WTC11 (cell line): ENCODE measurements at regions not wholly inside any gene's neighbourhood (a gene's known extent, or its start where the extent isn't known, plus 50 kb on each side); places are given as distances from the start of the nearest gene placed in this dataset.

Source experiments
- ATAC-seq: fragments of 200-7000 bp; cut with Tn5 transposase; 2 replicates; pipeline ENCODE4 v1.10.0; 2021; ENCODE audit warnings: mild to moderate bottlenecking, moderate library complexity
- CTCF ChIA-PET: fragments of 300-600 bp; sonication (Branson Sonifier 250); formaldehyde crosslinking; loops from one replicate; lab custom pipeline; 2021; ENCODE audit warnings: antibody characterized with exemption; lab: Charles Lee
- POLR2A ChIA-PET: fragments of 350-600 bp; sonication (Branson Sonifier 250); formaldehyde crosslinking; loops from one replicate; lab custom pipeline; 2021; ENCODE audit warnings: antibody characterized with exemption; lab: Charles Lee
- DNase-seq: peaks from one replicate; pipeline ENCODE4 v3.0.0; 2021; ENCODE audit warnings: low spot score
- H3K27ac Mint-ChIP-seq: 2 replicates; pipeline ENCODE4 v1.8.0; 2021; ENCODE audit warnings: mixed read lengths
- H3K27me3 Mint-ChIP-seq: 2 replicates; pipeline ENCODE4 v1.8.0; 2021; ENCODE audit warnings: low read depth, mild to moderate bottlenecking, moderate library complexity, mixed read lengths
- H3K36me3 Mint-ChIP-seq: 2 replicates; pipeline ENCODE4 v1.8.0; 2021; ENCODE audit warnings: mixed read lengths
- H3K4me1 Mint-ChIP-seq: 2 replicates; pipeline ENCODE4 v1.8.0; 2022; ENCODE audit warnings: mixed read lengths
- H3K4me3 Mint-ChIP-seq: 2 replicates; pipeline ENCODE4 v1.8.0; 2021; ENCODE audit warnings: mild to moderate bottlenecking, moderate library complexity, mixed read lengths
- H3K9me3 Mint-ChIP-seq: 2 replicates; pipeline ENCODE4 v1.8.0; 2021; ENCODE audit warnings: mixed read lengths
- ATF1 ChIP-seq: sonication (generic); formaldehyde crosslinking; IDR thresholded peaks from 2 replicates; pipeline ENCODE4 v1.8.1; 2023; ENCODE audit warnings: mild to moderate bottlenecking, moderate library complexity, missing genetic modification reagents
- CBFB ChIP-seq: sonication (generic); formaldehyde crosslinking; IDR thresholded peaks from 2 replicates; pipeline ENCODE4 v1.8.1; 2022; ENCODE audit warnings: mild to moderate bottlenecking, low read depth, missing genetic modification reagents
- CDX4 ChIP-seq: fragments of 250-450 bp; sonication (Bioruptor Pico); IDR thresholded peaks from 2 replicates; pipeline ENCODE4 v1.9.0; 2021; ENCODE audit warnings: moderate library complexity, mild to moderate bottlenecking, inconsistent platforms, borderline replicate concordance
- ELF4 ChIP-seq: sonication (generic); formaldehyde crosslinking; IDR thresholded peaks from 2 replicates; pipeline ENCODE4 v1.8.1; 2022; ENCODE audit warnings: low read depth, mild to moderate bottlenecking, moderate library complexity, missing genetic modification reagents
- GABPB1 ChIP-seq: sonication (generic); formaldehyde crosslinking; IDR thresholded peaks from 2 replicates; pipeline ENCODE4 v1.8.1; 2023; ENCODE audit warnings: mild to moderate bottlenecking, missing genetic modification reagents
- IRF1 ChIP-seq: sonication (generic); formaldehyde crosslinking; IDR thresholded peaks from 2 replicates; pipeline ENCODE4 v1.8.0; 2023; ENCODE audit warnings: missing genetic modification reagents
- IRF2 ChIP-seq: sonication (generic); formaldehyde crosslinking; IDR thresholded peaks from 2 replicates; pipeline ENCODE4 v1.8.0; 2022; ENCODE audit warnings: low read depth, missing genetic modification reagents, borderline replicate concordance
- OVOL2 ChIP-seq: fragments of 250-450 bp; sonication (Bioruptor Pico); IDR thresholded peaks from 2 replicates; pipeline ENCODE4 v1.9.0; 2021; ENCODE audit warnings: mild to moderate bottlenecking, borderline replicate concordance
- PREB ChIP-seq: sonication (generic); formaldehyde crosslinking; IDR thresholded peaks from 2 replicates; pipeline ENCODE4 v1.8.1; 2022; ENCODE audit warnings: mild to moderate bottlenecking, missing genetic modification reagents, moderate library complexity, borderline replicate concordance
- PRRX2 ChIP-seq: fragments of 250-450 bp; sonication (Bioruptor Pico); IDR thresholded peaks from 2 replicates; pipeline ENCODE4 v1.8.0; 2021; ENCODE audit warnings: mild to moderate bottlenecking
- RORB ChIP-seq: fragments of 250-450 bp; sonication (Bioruptor Pico); IDR thresholded peaks from 2 replicates; pipeline ENCODE4 v1.9.0; 2021; ENCODE audit warnings: mild to moderate bottlenecking
- SMAD4 ChIP-seq: sonication (generic); formaldehyde crosslinking; IDR thresholded peaks from 2 replicates; pipeline ENCODE4 v1.8.0; 2022; ENCODE audit warnings: mild to moderate bottlenecking, missing genetic modification reagents
- SP1 ChIP-seq: sonication (generic); formaldehyde crosslinking; conservative IDR thresholded peaks from 2 replicates; pipeline ENCODE4 v1.8.1; 2022; ENCODE audit warnings: missing genetic modification reagents
- ZNF121 ChIP-seq: sonication (generic); formaldehyde crosslinking; IDR thresholded peaks from 2 replicates; pipeline ENCODE4 v1.8.0; 2023; ENCODE audit warnings: missing genetic modification reagents
- ZNF138 ChIP-seq: sonication (generic); formaldehyde crosslinking; conservative IDR thresholded peaks from 2 replicates; pipeline ENCODE4 v1.8.1; 2022; ENCODE audit warnings: mild to moderate bottlenecking, moderate library complexity, missing genetic modification reagents
- ZNF317 ChIP-seq: sonication (generic); formaldehyde crosslinking; IDR thresholded peaks from 2 replicates; pipeline ENCODE4 v1.8.1; 2023; ENCODE audit warnings: low read depth, mild to moderate bottlenecking, moderate library complexity, missing genetic modification reagents, borderline replicate concordance
- ZNF396 ChIP-seq: fragments of 250-450 bp; sonication (Bioruptor Pico); IDR thresholded peaks from 2 replicates; pipeline ENCODE4 v1.8.0; 2021; ENCODE audit warnings: mild to moderate bottlenecking, moderate library complexity, borderline replicate concordance
- ZNF416 ChIP-seq: fragments of 250-450 bp; sonication (Bioruptor Pico); IDR thresholded peaks from 2 replicates; pipeline ENCODE4 v1.9.0; 2021; ENCODE audit warnings: mild to moderate bottlenecking, inconsistent platforms
- TF ChIP-seq, protein P1 (sequence below): sonication (generic); formaldehyde crosslinking; IDR thresholded peaks from 2 replicates; pipeline ENCODE4 v1.8.0; 2022; ENCODE audit warnings: mild to moderate bottlenecking, missing genetic modification reagents
- TF ChIP-seq, protein P2 (sequence below): sonication (generic); formaldehyde crosslinking; IDR thresholded peaks from 2 replicates; pipeline ENCODE4 v1.8.1; 2023; ENCODE audit warnings: mild to moderate bottlenecking, missing genetic modification reagents
- TF ChIP-seq, protein P3 (sequence below): sonication (generic); formaldehyde crosslinking; conservative IDR thresholded peaks from 2 replicates; pipeline ENCODE4 v1.8.1; 2022; ENCODE audit warnings: mild to moderate bottlenecking, missing genetic modification reagents
- TF ChIP-seq, protein P4 (sequence below): sonication (generic); formaldehyde crosslinking; IDR thresholded peaks from 2 replicates; pipeline ENCODE4 v1.8.1; 2022; ENCODE audit warnings: low read depth, mild to moderate bottlenecking, moderate library complexity, missing genetic modification reagents, borderline replicate concordance
- TF ChIP-seq, protein P5 (sequence below): sonication (generic); formaldehyde crosslinking; conservative IDR thresholded peaks from 2 replicates; pipeline ENCODE4 v1.8.1; 2023; ENCODE audit warnings: mild to moderate bottlenecking, low read depth, missing genetic modification reagents, moderate library complexity
- TF ChIP-seq, protein P6 (sequence below): sonication (generic); formaldehyde crosslinking; IDR thresholded peaks from 2 replicates; pipeline ENCODE4 v1.8.1; 2023; ENCODE audit warnings: mild to moderate bottlenecking, missing genetic modification reagents

GRCh38 chr3:182739619-182740018 lies 53.7 kb upstream of the ATP11B start (continued):
- TF ChIP-seq, protein P1, sequence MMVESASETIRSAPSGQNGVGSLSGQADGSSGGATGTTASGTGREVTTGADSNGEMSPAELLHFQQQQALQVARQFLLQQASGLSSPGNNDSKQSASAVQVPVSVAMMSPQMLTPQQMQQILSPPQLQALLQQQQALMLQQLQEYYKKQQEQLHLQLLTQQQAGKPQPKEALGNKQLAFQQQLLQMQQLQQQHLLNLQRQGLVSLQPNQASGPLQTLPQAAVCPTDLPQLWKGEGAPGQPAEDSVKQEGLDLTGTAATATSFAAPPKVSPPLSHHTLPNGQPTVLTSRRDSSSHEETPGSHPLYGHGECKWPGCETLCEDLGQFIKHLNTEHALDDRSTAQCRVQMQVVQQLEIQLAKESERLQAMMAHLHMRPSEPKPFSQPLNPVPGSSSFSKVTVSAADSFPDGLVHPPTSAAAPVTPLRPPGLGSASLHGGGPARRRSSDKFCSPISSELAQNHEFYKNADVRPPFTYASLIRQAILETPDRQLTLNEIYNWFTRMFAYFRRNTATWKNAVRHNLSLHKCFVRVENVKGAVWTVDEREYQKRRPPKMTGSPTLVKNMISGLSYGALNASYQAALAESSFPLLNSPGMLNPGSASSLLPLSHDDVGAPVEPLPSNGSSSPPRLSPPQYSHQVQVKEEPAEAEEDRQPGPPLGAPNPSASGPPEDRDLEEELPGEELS (CRISPR knock-in tag) = no peak
- TF ChIP-seq PRRX2 = no peak
- TF ChIP-seq, protein P2, sequence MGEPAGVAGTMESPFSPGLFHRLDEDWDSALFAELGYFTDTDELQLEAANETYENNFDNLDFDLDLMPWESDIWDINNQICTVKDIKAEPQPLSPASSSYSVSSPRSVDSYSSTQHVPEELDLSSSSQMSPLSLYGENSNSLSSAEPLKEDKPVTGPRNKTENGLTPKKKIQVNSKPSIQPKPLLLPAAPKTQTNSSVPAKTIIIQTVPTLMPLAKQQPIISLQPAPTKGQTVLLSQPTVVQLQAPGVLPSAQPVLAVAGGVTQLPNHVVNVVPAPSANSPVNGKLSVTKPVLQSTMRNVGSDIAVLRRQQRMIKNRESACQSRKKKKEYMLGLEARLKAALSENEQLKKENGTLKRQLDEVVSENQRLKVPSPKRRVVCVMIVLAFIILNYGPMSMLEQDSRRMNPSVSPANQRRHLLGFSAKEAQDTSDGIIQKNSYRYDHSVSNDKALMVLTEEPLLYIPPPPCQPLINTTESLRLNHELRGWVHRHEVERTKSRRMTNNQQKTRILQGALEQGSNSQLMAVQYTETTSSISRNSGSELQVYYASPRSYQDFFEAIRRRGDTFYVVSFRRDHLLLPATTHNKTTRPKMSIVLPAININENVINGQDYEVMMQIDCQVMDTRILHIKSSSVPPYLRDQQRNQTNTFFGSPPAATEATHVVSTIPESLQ = no peak
- TF ChIP-seq, protein P3, sequence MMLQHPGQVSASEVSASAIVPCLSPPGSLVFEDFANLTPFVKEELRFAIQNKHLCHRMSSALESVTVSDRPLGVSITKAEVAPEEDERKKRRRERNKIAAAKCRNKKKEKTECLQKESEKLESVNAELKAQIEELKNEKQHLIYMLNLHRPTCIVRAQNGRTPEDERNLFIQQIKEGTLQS (CRISPR knock-in tag) = no peak
- TF ChIP-seq IRF2 = no peak

- TF ChIP-seq ZNF396 (CRISPR knock-in tag) (no peak), SP1 (no peak), ATF1 (CRISPR knock-in tag) (no peak), OVOL2 (no peak), IRF1 (CRISPR knock-in tag) (no peak), CDX4 (no peak), PREB (CRISPR knock-in tag) (no peak), ZNF317 (CRISPR knock-in tag) (no peak), CBFB (CRISPR knock-in tag) (no peak), ZNF121 (CRISPR knock-in tag) (no peak), SMAD4 (no peak), ZNF138 (CRISPR knock-in tag) (no peak), ZNF416 (no peak), RORB (CRISPR knock-in tag) (no peak), GABPB1 (CRISPR knock-in tag) (no peak), ELF4 (CRISPR knock-in tag) (no peak)
- TF ChIP-seq, protein P3 (CRISPR knock-in tag) = no peak
- TF ChIP-seq, protein P4, sequence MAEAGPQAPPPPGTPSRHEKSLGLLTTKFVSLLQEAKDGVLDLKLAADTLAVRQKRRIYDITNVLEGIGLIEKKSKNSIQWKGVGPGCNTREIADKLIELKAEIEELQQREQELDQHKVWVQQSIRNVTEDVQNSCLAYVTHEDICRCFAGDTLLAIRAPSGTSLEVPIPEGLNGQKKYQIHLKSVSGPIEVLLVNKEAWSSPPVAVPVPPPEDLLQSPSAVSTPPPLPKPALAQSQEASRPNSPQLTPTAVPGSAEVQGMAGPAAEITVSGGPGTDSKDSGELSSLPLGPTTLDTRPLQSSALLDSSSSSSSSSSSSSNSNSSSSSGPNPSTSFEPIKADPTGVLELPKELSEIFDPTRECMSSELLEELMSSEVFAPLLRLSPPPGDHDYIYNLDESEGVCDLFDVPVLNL = no peak
- TF ChIP-seq, protein P5, sequence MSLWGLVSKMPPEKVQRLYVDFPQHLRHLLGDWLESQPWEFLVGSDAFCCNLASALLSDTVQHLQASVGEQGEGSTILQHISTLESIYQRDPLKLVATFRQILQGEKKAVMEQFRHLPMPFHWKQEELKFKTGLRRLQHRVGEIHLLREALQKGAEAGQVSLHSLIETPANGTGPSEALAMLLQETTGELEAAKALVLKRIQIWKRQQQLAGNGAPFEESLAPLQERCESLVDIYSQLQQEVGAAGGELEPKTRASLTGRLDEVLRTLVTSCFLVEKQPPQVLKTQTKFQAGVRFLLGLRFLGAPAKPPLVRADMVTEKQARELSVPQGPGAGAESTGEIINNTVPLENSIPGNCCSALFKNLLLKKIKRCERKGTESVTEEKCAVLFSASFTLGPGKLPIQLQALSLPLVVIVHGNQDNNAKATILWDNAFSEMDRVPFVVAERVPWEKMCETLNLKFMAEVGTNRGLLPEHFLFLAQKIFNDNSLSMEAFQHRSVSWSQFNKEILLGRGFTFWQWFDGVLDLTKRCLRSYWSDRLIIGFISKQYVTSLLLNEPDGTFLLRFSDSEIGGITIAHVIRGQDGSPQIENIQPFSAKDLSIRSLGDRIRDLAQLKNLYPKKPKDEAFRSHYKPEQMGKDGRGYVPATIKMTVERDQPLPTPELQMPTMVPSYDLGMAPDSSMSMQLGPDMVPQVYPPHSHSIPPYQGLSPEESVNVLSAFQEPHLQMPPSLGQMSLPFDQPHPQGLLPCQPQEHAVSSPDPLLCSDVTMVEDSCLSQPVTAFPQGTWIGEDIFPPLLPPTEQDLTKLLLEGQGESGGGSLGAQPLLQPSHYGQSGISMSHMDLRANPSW (CRISPR knock-in tag) = no peak
- TF ChIP-seq, protein P6, sequence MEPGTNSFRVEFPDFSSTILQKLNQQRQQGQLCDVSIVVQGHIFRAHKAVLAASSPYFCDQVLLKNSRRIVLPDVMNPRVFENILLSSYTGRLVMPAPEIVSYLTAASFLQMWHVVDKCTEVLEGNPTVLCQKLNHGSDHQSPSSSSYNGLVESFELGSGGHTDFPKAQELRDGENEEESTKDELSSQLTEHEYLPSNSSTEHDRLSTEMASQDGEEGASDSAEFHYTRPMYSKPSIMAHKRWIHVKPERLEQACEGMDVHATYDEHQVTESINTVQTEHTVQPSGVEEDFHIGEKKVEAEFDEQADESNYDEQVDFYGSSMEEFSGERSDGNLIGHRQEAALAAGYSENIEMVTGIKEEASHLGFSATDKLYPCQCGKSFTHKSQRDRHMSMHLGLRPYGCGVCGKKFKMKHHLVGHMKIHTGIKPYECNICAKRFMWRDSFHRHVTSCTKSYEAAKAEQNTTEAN (CRISPR knock-in tag) = no peak
- no peak for DNase-seq
- Mint-ChIP-seq H3K27me3 (no peaks in the 10 kb centered on the region; the same call in 1 of the 2 replicates), H3K27ac (no peak overlapping the region), H3K4me3 (no peak overlapping the region), H3K36me3 (no peaks in the 10 kb centered on the region), H3K4me1 (peaks cover 10% of the 10 kb centered on the region; the same call in 1 of the 2 replicates), H3K9me3 (no peaks in the 10 kb centered on the region)
- POLR2A ChIA-PET = interaction anchor here (1.5 kb wide), 1 partner anchor 10 kb away, joined by 3 read pairs; no protein-coding TSS in a partner anchor
- ATAC-seq = no peak
- CTCF ChIA-PET = interaction anchor here (0.5 kb wide), 1 partner anchor 73 kb away, joined by 4 read pairs; no protein-coding TSS in a partner anchor
Observed at GRCh38 chr3:182740710-182741109, 52.6 kb upstream of the ATP11B start.
